HG03460 (cell line): ENCODE measurements at regions not wholly inside any gene's neighbourhood (a gene's known extent, or its start where the extent isn't known, plus 50 kb on each side); places are given as distances from the start of the nearest gene placed in this dataset.

Experiments
- ATAC-seq: cut with Tn5 transposase; IDR thresholded peaks from one replicate; pipeline ENCODE4 v1.9.1; 2021; ENCODE audit not compliant: unreplicated experiment

- no peak for ATAC-seq
These were observed 329.2 kb downstream of the LPIN1 start for GRCh38 chr2:12075603-12076002.

- ATAC-seq: no peak
These were observed 330.4 kb downstream of the LPIN1 start for GRCh38 chr2:12076810-12077209.

GRCh38 chr2:12080360-12080759 lies 333.9 kb downstream of the LPIN1 start:
- ATAC-seq: no peak

GRCh38 chr2:12081481-12082210 lies 335.2 kb downstream of the LPIN1 start:
- ATAC-seq: no peak

DNA sequence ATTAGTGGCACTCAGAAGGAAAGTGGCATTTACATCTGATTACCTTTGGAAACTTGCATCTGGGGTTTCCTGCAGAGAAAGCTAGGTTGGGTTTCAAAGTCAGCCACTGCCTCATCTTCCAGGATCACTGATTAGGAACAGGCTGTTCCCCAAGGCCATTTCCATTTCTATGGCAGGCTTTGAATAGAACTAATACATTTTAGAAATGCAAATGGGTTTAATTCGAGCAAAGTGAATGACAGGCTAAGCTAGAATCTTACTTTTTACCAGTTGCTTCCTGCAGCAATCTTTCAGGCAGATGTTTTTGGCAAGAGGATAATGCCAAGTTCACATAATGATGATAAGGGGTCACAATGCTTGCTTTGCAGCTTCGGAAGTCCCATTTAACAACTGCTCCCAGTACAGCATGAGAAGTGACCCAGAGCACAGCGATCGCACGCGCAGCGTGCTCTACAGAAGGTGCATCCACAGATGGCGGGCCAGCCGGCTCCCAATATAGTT lies 336.7 kb downstream of the LPIN1 start:
- no peak for ATAC-seq

- ATAC-seq: no peak
These were observed 337.4 kb downstream of the LPIN1 start for GRCh38 chr2:12083713-12084419.

GRCh38 chr2:12087175-12087574 lies 340.7 kb downstream of the LPIN1 start:
- ATAC-seq: no peak

DNA sequence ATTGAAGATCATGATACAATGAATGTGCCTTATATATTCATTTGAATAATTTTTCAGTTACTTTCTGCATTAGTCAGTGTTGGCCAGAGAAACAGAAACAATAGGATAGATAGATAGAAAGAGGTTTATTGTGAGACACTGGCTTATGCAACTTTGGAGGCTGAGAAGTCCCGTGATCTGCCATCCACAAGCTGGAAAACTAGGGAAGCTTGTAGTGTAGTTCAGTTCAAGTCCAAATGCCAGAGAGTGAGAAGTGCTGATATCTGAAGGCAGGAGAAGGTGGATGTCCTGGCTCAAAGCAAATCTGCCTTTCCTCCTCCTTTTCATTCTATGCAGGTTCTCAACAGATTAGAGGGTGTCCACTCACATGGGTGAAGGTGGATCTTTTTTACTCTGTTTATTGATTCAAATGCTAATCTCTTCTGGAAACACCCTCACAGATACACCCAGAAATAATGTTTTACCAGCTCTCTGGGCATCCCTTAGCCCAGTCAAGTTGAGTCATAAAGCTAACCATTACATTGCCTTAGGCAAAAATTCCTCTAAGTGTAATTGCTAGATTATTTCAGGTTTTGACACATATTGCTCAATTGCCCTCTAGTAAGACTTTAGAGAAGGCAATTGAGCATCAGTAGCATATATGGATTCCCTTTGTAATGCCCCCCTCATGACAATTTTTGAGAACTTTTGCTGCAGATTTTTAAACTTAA lies 341.4 kb downstream of the LPIN1 start:
- ATAC-seq: no peak

DNA sequence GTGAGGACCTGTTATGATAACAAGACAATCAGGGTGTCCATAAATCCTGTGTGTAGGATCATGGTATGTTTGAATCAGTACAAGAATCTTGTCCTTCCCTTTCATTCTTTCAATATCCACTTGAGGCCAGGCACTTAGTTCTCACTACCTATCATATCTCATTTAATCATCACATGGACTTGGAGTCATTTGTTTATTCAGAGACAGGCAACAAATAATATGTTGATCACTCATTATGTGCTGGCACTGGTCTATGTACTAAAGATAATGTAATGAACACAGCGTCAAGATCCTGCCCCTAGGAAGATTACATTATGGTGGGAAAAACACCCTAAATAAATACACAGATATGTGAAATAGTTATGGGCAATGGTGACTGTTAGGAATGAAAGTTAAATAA lies 342.6 kb downstream of the LPIN1 start:
- no peak for ATAC-seq

- no peak for ATAC-seq
These were observed 343.1 kb downstream of the LPIN1 start for GRCh38 chr2:12089496-12089895.

- ATAC-seq: no peak
These were observed 343.6 kb downstream of the LPIN1 start for GRCh38 chr2:12090072-12090471.

DNA sequence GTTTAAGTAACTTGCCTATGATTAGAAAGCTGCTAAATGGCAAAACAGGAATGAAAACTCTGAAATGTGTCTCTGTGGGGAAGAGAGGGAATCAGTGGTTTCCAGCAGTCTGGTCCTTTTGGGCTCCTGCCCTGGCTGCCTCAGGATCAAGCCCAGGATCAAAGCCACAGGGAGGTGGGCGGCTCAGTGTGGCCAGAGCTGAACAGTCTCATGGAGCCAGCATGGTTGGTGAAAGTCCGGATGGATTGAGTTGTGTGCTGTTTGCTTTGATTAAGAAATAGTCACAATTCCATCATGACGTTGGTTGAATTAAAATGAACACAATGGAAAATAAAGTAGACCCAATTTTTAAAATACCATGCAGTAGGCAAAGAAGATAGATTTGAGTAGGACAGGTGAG lies 344.2 kb downstream of the LPIN1 start:
- ATAC-seq: no peak

- ATAC-seq: no peak
These were observed 344.9 kb downstream of the LPIN1 start for GRCh38 chr2:12091201-12091806.

- no peak for ATAC-seq
These were observed 347.7 kb downstream of the LPIN1 start for GRCh38 chr2:12094134-12094533.

DNA sequence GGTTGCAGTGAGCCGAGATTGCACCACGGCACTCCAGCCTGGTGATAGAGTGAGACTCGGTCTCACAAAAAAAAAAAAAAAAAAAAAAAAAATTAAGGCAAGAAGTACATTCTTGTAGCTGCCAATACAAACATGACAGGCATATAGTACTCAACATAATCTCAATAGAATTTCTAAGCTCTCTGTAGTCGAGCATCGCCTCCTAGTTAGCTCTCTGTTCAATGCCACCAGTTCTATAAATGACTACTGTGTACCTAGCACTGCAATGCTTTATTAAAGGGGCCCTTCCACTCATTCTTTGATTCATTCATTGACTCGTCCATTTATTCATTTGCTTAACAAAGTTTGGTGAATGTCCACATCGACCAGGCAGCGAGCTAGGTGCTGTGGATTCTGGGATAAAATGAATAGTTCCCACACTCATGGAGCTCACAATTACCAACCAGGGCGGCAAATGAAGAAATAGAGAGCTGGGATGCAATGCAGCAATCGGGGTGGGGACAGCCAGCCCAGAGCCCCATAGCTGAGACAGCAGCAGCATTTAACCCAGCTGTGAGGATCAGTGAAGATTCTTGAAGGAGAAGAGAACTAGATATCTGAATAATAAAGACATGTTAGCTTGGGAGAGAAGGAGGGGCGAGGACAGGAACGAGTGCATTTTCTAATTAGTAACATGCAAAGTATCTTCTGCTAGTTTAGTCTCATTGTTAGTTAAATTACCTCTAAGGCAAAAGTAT lies 349.8 kb downstream of the LPIN1 start:
- no peak for ATAC-seq

- ATAC-seq: no peak
These were observed 350.5 kb downstream of the LPIN1 start for GRCh38 chr2:12096788-12097449.

GRCh38 chr2:12097859-12098258 lies 351.4 kb downstream of the LPIN1 start:
- no peak for ATAC-seq

GRCh38 chr2:12099374-12099773 lies 352.9 kb downstream of the LPIN1 start:
- ATAC-seq: no peak

GRCh38 chr2:12102679-12103078 lies 356.2 kb downstream of the LPIN1 start:
- no peak for ATAC-seq

- ATAC-seq: no peak
These were observed 358.7 kb downstream of the LPIN1 start for GRCh38 chr2:12105180-12105579.
